ENCODE measurements at regions not wholly inside any gene's neighbourhood (a gene's known extent, or its start where the extent isn't known, plus 50 kb on each side); places are given as distances from the start of the nearest gene placed in this dataset.

DNA sequence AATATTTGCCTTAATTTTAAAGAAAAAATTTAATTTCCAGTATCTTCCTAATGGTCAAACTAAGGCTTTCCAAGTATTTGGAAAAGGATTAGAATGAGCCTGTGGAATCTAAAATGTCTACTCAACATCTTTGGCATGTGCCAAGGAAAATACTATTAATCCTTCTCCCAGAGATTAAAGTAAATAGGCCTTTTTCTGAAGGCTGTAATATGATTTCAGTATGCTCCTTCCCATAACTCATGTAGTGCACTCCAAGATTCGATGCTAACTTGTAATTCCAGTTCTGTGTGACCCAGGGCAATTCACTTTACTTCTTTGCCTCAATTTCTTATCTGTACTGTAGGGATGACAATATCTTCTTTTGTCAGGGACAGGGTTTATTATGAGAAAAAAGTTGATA, 196.9 kb downstream of the ZIC5 start:
- TF ChIP-seq, protein P1, sequence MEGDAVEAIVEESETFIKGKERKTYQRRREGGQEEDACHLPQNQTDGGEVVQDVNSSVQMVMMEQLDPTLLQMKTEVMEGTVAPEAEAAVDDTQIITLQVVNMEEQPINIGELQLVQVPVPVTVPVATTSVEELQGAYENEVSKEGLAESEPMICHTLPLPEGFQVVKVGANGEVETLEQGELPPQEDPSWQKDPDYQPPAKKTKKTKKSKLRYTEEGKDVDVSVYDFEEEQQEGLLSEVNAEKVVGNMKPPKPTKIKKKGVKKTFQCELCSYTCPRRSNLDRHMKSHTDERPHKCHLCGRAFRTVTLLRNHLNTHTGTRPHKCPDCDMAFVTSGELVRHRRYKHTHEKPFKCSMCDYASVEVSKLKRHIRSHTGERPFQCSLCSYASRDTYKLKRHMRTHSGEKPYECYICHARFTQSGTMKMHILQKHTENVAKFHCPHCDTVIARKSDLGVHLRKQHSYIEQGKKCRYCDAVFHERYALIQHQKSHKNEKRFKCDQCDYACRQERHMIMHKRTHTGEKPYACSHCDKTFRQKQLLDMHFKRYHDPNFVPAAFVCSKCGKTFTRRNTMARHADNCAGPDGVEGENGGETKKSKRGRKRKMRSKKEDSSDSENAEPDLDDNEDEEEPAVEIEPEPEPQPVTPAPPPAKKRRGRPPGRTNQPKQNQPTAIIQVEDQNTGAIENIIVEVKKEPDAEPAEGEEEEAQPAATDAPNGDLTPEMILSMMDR (IDR thresholded peaks at IDR 0.05; ENCODE audit: low read depth, low read length): no peak
- DNase-seq (ENCODE audit: low read depth in 2 of 2): no peak
- H3K4me3 ChIP-seq (replicated peaks in 1 of 2; ENCODE audit: low read depth in 2 of 2, low read length in 2 of 2): no peak overlapping the region

DNA sequence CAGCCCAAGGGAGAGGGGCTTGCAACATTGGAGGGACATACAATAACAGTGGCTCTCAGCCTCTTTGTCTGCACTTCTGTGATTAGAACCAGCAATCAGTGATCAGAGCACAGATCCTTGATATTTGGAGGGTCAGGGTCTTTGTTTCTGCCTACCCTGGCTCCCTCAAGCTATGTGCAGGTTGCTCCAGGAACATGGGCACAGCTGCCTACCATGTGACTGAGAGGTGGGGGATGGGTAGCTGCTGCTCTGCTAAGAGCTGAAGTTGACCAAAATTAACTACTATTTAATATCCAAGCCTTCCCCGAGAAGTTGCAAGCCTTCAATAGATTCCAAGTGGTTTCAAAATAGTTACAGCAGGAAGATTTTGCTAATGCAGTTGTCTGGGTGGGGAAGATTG, 202.6 kb downstream of the ZIC5 start:
- no peak overlapping the region for H3K4me3 ChIP-seq (replicated peaks in 1 of 2; ENCODE audit: low read depth in 2 of 2, low read length in 2 of 2)
- DNase-seq (ENCODE audit: low read depth in 2 of 2): no peak
- TF ChIP-seq, protein P1 (IDR thresholded peaks at IDR 0.05; ENCODE audit: low read depth, low read length): no peak

DNA sequence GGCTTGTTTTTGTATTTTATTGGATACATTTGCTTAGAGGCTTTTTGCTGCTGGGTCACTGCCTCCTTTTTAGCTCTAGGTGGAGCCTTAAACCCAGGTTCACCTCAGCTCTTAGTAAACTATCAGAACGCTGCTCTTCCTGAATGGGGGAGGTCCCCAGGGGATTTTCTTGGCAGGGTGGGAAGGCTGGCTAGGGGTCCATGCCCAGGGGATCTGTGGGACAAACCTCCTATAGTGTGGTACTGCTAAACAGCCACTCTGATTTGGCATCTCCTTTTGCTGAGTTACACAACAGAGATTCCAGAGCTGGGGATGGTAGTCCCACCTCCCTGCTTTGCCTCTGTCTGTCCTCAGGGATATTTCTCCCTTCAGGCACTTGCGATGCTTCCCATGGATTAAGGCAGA, 204.9 kb downstream of the ZIC5 start:
- no peak overlapping the region for H3K4me3 ChIP-seq (replicated peaks in 1 of 2; ENCODE audit: low read depth in 2 of 2, low read length in 2 of 2)
- no peak for DNase-seq (ENCODE audit: low read depth in 2 of 2)
- TF ChIP-seq, protein P1 (IDR thresholded peaks at IDR 0.05; ENCODE audit: low read depth, low read length): no peak

DNA sequence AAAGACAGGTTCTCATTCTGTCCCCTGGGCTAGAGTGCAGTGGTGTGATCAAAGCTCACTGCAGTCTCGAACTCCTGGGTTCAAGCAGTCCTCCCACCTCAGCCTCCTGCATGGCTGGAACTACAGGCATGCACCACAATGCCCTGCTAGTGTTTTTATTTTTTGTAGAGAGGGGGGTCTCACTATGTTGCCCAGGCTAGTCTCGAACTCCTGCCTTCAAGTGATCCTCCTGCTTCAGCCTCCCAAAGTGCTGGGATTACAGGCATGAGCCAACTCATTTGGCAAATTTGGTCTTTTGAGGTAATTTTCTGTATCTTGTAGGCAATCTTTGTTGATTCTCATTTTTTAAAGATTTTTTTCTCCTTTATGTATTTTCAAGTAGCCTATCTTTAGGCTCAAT, 205.7 kb downstream of the ZIC5 start:
- DNase-seq (ENCODE audit: low read depth in 2 of 2): no peak
- TF ChIP-seq, protein P1 (IDR thresholded peaks at IDR 0.05; ENCODE audit: low read depth, low read length): no peak
- no peak overlapping the region for H3K4me3 ChIP-seq (replicated peaks in 1 of 2; ENCODE audit: low read depth in 2 of 2, low read length in 2 of 2)

DNA sequence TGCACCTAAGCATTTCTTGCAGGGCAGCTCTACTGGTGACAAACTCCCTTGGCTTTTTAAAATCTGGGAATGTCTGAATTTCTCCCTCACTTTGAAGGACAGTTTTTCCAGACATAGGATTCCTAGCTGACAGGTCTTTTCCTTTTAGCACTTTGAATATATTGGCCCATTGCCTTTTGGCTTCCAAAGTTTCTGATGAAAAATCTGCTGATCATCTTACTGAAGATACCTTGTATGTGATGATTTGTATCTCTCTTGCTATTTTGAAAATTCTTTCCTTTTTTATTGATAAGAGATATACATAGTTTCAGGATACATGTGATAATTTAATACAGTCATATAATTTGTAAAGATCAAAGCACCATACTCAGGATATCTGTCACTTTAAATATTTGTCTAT, 211.1 kb downstream of the ZIC5 start:
- TF ChIP-seq, protein P1 (IDR thresholded peaks at IDR 0.05; ENCODE audit: low read depth, low read length): no peak
- no peak for DNase-seq (ENCODE audit: low read depth in 2 of 2)
- H3K4me3 ChIP-seq (replicated peaks in 1 of 2; ENCODE audit: low read depth in 2 of 2, low read length in 2 of 2): no peak overlapping the region

DNA sequence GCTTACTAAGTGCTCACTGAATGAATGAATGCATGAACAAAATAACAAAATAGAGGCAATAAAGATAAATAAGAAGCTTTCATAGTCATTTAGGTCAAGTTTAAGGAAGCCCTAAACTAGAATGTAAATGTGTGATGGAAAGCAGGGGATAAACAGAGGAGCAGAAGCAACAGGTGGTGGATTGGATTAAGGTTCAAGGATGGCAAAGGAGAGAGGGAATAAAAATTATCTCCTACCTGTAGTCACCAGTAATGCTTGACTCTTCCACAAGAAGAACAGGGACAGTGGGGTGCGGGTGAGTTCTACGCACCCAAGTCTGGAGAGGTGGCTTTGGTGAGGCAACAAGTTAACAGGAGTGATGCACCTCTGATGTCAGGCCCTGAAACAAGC, 212.4 kb downstream of the ZIC5 start:
- DNase-seq (ENCODE audit: low read depth in 2 of 2): no peak
- H3K4me3 ChIP-seq (replicated peaks in 1 of 2; ENCODE audit: low read depth in 2 of 2, low read length in 2 of 2): no peak overlapping the region
- TF ChIP-seq, protein P1 (IDR thresholded peaks at IDR 0.05; ENCODE audit: low read depth, low read length): no peak

DNA sequence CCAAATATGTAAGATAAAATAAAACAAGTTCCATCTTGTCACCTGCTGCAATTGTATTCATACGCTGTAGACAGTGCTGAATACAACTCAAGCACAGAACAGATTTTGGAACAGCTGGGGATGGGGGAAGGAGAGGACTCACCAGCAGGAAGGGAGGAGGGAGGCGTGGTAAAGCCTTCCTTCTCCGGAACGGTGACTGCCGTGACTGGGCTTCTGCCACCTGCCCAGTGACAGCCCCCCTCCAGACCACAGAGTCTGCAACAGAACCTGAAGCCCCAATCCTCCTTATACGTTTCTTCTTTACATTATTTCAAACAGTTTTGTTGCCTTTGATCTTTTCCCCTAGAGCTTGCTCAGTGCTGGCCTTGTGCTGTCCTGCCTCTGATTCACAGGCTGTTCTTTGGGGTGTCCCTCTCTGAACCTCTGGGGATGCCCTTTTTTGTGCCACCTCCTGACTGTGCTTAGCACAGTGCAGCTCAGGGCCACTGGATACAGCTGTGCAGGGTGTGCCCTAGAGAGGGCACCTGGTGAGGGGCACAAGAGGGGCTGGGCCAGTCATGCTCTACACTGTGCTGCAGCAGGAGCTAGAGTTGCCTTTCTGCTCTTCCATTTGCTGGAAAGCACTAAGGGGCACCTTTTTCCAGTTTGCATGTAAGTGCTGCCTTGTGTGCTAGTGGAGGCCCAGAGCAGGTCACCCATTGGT, 213.0 kb downstream of the ZIC5 start:
- TF ChIP-seq, protein P1 (IDR thresholded peaks at IDR 0.05; ENCODE audit: low read depth, low read length): no peak
- no peak for DNase-seq (ENCODE audit: low read depth in 2 of 2)
- no peak overlapping the region for H3K4me3 ChIP-seq (replicated peaks in 1 of 2; ENCODE audit: low read depth in 2 of 2, low read length in 2 of 2)

All from cardiac fibroblast (primary cell).